ENCODE measurements at regions not wholly inside any gene's neighbourhood (a gene's known extent, or its start where the extent isn't known, plus 50 kb on each side); places are given as distances from the start of the nearest gene placed in this dataset.

- H3K4me3 Mint-ChIP-seq, result no peak overlapping the region
- no peaks in the 10 kb centered on the region for H3K27me3 Mint-ChIP-seq (ENCODE audit: low read depth)
- peaks cover 0 to 5% of the 10 kb centered on the region in 2 donors for H3K36me3 Mint-ChIP-seq (ENCODE audit: insufficient read depth in 2 of 2)
- ATAC-seq (replicated peaks in 1 of 2) (no peak), DNase-seq (no peak)
- no peak overlapping the region for H3K27ac Mint-ChIP-seq
- H3K9me3 Mint-ChIP-seq, result peaks cover 8 to 13% of the 10 kb centered on the region in 2 donors
- no peaks in the 10 kb centered on the region for H3K4me1 Mint-ChIP-seq (ENCODE audit: low read depth)
Measured at GRCh38 chr10:36324831-36325230, 682.7 kb upstream of the FZD8 start.

- H3K4me3 Mint-ChIP-seq, result no peak overlapping the region
- DNase-seq (no peak), ATAC-seq (replicated peaks in 1 of 2) (no peak)
- H3K36me3 Mint-ChIP-seq (ENCODE audit: insufficient read depth in 2 of 2), result no peaks in the 10 kb centered on the region
- no peaks in the 10 kb centered on the region for H3K4me1 Mint-ChIP-seq (ENCODE audit: low read depth)
- peaks cover 4% of the 10 kb centered on the region in 2 donors for H3K9me3 Mint-ChIP-seq
- no peak overlapping the region for H3K27ac Mint-ChIP-seq
- H3K27me3 Mint-ChIP-seq (ENCODE audit: low read depth), result no peaks in the 10 kb centered on the region
Measured at GRCh38 chr10:36313142-36313541, 671.0 kb upstream of the FZD8 start.

GRCh38 chr10:36303896-36304295 lies 661.8 kb upstream of the FZD8 start:
- no peak overlapping the region for H3K4me3 Mint-ChIP-seq
- H3K36me3 Mint-ChIP-seq (ENCODE audit: insufficient read depth in 2 of 2), result no peaks in the 10 kb centered on the region
- DNase-seq, result no peak
- peaks cover 2 to 5% of the 10 kb centered on the region in 2 donors for H3K9me3 Mint-ChIP-seq
- no peak for ATAC-seq (replicated peaks in 1 of 2)
- H3K27ac Mint-ChIP-seq, result no peak overlapping the region
- H3K27me3 Mint-ChIP-seq (ENCODE audit: low read depth), result no peaks in the 10 kb centered on the region
- H3K4me1 Mint-ChIP-seq (ENCODE audit: low read depth), result no peaks in the 10 kb centered on the region

GRCh38 chr10:36302086-36302485 lies 660.0 kb upstream of the FZD8 start:
- Mint-ChIP-seq H3K9me3 (peaks cover 4 to 9% of the 10 kb centered on the region in 2 donors), H3K4me3 (no peak overlapping the region), H3K27me3 (ENCODE audit: low read depth) (no peaks in the 10 kb centered on the region), H3K4me1 (ENCODE audit: low read depth) (no peaks in the 10 kb centered on the region), H3K27ac (no peak overlapping the region), H3K36me3 (ENCODE audit: insufficient read depth in 2 of 2) (no peaks in the 10 kb centered on the region)
- ATAC-seq (replicated peaks in 1 of 2) (no peak), DNase-seq (no peak)

- Mint-ChIP-seq H3K4me1 (ENCODE audit: low read depth) (no peaks in the 10 kb centered on the region), H3K27ac (no peak overlapping the region), H3K27me3 (ENCODE audit: low read depth) (no peaks in the 10 kb centered on the region), H3K9me3 (peaks cover 4 to 8% of the 10 kb centered on the region in 2 donors), H3K4me3 (no peak overlapping the region), H3K36me3 (ENCODE audit: insufficient read depth in 2 of 2) (no peaks in the 10 kb centered on the region)
- DNase-seq, result no peak
- ATAC-seq (replicated peaks in 1 of 2), result no peak
Measured at GRCh38 chr10:36301539-36301938, 659.4 kb upstream of the FZD8 start.

GRCh38 chr10:36301139-36301538 lies 659.0 kb upstream of the FZD8 start:
- H3K36me3 Mint-ChIP-seq (ENCODE audit: insufficient read depth in 2 of 2), result no peaks in the 10 kb centered on the region
- H3K27ac Mint-ChIP-seq, result no peak overlapping the region
- no peaks in the 10 kb centered on the region for H3K4me1 Mint-ChIP-seq (ENCODE audit: low read depth)
- ATAC-seq (replicated peaks in 1 of 2) (no peak), DNase-seq (no peak)
- no peak overlapping the region for H3K4me3 Mint-ChIP-seq
- peaks cover 4 to 7% of the 10 kb centered on the region in 2 donors for H3K9me3 Mint-ChIP-seq
- no peaks in the 10 kb centered on the region for H3K27me3 Mint-ChIP-seq (ENCODE audit: low read depth)

- H3K27me3 Mint-ChIP-seq (ENCODE audit: low read depth), result no peaks in the 10 kb centered on the region
- no peak for ATAC-seq (replicated peaks in 1 of 2)
- no peak for DNase-seq
- H3K27ac Mint-ChIP-seq, result no peak overlapping the region
- no peak overlapping the region for H3K4me3 Mint-ChIP-seq
- peaks cover 0 to 2% of the 10 kb centered on the region in 2 donors for H3K36me3 Mint-ChIP-seq (ENCODE audit: insufficient read depth in 2 of 2)
- peaks cover 5 to 15% of the 10 kb centered on the region in 2 donors for H3K9me3 Mint-ChIP-seq
- H3K4me1 Mint-ChIP-seq (ENCODE audit: low read depth), result no peaks in the 10 kb centered on the region
Measured at GRCh38 chr10:36283827-36284226, 641.7 kb upstream of the FZD8 start.

- ATAC-seq (replicated peaks in 1 of 2), result no peak
- Mint-ChIP-seq H3K4me3 (no peak overlapping the region), H3K9me3 (peaks cover 10 to 15% of the 10 kb centered on the region in 2 donors), H3K27ac (no peak overlapping the region), H3K27me3 (ENCODE audit: low read depth) (no peaks in the 10 kb centered on the region), H3K36me3 (ENCODE audit: insufficient read depth in 2 of 2) (peaks cover 0 to 2% of the 10 kb centered on the region in 2 donors), H3K4me1 (ENCODE audit: low read depth) (no peaks in the 10 kb centered on the region)
- DNase-seq, result no peak
Measured at GRCh38 chr10:36281831-36282331, 639.8 kb upstream of the FZD8 start.

- ATAC-seq (replicated peaks in 1 of 2) (no peak), DNase-seq (no peak)
- H3K4me3 Mint-ChIP-seq, result no peak overlapping the region
- H3K27ac Mint-ChIP-seq, result no peak overlapping the region
- H3K9me3 Mint-ChIP-seq, result peaks cover 12 to 14% of the 10 kb centered on the region in 2 donors
- H3K36me3 Mint-ChIP-seq (ENCODE audit: insufficient read depth in 2 of 2), result peaks cover 0 to 2% of the 10 kb centered on the region in 2 donors
- H3K4me1 Mint-ChIP-seq (ENCODE audit: low read depth), result no peaks in the 10 kb centered on the region
- no peaks in the 10 kb centered on the region for H3K27me3 Mint-ChIP-seq (ENCODE audit: low read depth)
Measured at GRCh38 chr10:36280890-36281499, 638.9 kb upstream of the FZD8 start.

GRCh38 chr10:36280321-36280741 lies 638.2 kb upstream of the FZD8 start:
- Mint-ChIP-seq H3K27me3 (ENCODE audit: low read depth) (no peaks in the 10 kb centered on the region), H3K27ac (no peak overlapping the region), H3K9me3 (peaks cover 8 to 11% of the 10 kb centered on the region in 2 donors), H3K4me3 (no peak overlapping the region), H3K36me3 (ENCODE audit: insufficient read depth in 2 of 2) (peaks cover 2% of the 10 kb centered on the region in 2 donors), H3K4me1 (ENCODE audit: low read depth) (no peaks in the 10 kb centered on the region)
- ATAC-seq (replicated peaks in 1 of 2) (no peak), DNase-seq (no peak)

GRCh38 chr10:36278176-36278575 lies 636.1 kb upstream of the FZD8 start:
- Mint-ChIP-seq H3K27ac (no peak overlapping the region), H3K9me3 (peaks cover 13 to 17% of the 10 kb centered on the region in 2 donors), H3K36me3 (ENCODE audit: insufficient read depth in 2 of 2) (peaks cover 0 to 4% of the 10 kb centered on the region in 2 donors), H3K27me3 (ENCODE audit: low read depth) (no peaks in the 10 kb centered on the region), H3K4me1 (ENCODE audit: low read depth) (no peaks in the 10 kb centered on the region), H3K4me3 (no peak overlapping the region)
- no peak for ATAC-seq (replicated peaks in 1 of 2)
- DNase-seq, result no peak

GRCh38 chr10:36277459-36277858 lies 635.4 kb upstream of the FZD8 start:
- peaks cover 0 to 4% of the 10 kb centered on the region in 2 donors for H3K36me3 Mint-ChIP-seq (ENCODE audit: insufficient read depth in 2 of 2)
- no peak for DNase-seq
- H3K27me3 Mint-ChIP-seq (ENCODE audit: low read depth), result no peaks in the 10 kb centered on the region
- H3K4me3 Mint-ChIP-seq, result no peak overlapping the region
- H3K9me3 Mint-ChIP-seq, result peaks cover 12 to 17% of the 10 kb centered on the region in 2 donors
- ATAC-seq (replicated peaks in 1 of 2), result no peak
- H3K4me1 Mint-ChIP-seq (ENCODE audit: low read depth), result no peaks in the 10 kb centered on the region
- no peak overlapping the region for H3K27ac Mint-ChIP-seq

GRCh38 chr10:36271627-36272340 lies 629.7 kb upstream of the FZD8 start:
- ATAC-seq (replicated peaks in 1 of 2) (no peak), DNase-seq (no peak)
- Mint-ChIP-seq H3K27me3 (ENCODE audit: low read depth) (no peaks in the 10 kb centered on the region), H3K36me3 (ENCODE audit: insufficient read depth in 2 of 2) (peaks cover 0 to 4% of the 10 kb centered on the region in 2 donors), H3K4me3 (no peak overlapping the region), H3K4me1 (ENCODE audit: low read depth) (no peaks in the 10 kb centered on the region), H3K9me3 (peaks cover 6 to 13% of the 10 kb centered on the region in 2 donors), H3K27ac (no peak overlapping the region)
